Panc1 (cell line): ENCODE measurements at regions not wholly inside any gene's neighbourhood (a gene's known extent, or its start where the extent isn't known, plus 50 kb on each side); places are given as distances from the start of the nearest gene placed in this dataset.

Experiments
- TF ChIP-seq, protein P1 (sequence below): fragments of 450-650 bp; IDR thresholded peaks from 2 replicates; pipeline ENCODE4 v1.5.1; 2017; ENCODE audit warnings: mild to moderate bottlenecking
- TF ChIP-seq, protein P2 (sequence below), 2 experiments: IDR thresholded peaks; 2 replicates each; pipeline ENCODE4 v1.6.1; 2011 to 2012; ENCODE audit warnings: low read depth in 2 of 2, control low read depth in 1 of 2, low read length in 1 of 2, mild to moderate bottlenecking in 1 of 2, moderate library complexity in 1 of 2; ENCODE audit not compliant: insufficient read depth in 1 of 2

DNA sequence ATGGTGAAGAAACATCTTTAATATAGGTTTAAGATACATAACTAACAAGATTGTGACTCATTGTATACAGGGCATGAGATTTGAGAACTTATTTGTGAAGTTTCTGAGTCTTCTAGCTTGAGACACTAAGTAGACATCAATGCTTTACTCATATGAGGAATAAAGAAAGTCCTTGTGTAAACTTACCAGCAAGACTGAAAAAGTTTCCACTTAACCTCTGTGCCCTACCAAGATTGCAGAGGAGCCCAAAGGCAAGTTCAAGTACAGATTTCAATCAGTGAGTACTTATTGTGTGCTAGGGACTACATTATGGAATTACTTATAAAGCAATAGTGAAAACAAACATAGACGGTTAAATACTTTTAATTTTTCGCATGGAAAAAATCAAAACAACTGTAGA, 1041.2 kb upstream of the CELF4 start:
- TF ChIP-seq, protein P1, sequence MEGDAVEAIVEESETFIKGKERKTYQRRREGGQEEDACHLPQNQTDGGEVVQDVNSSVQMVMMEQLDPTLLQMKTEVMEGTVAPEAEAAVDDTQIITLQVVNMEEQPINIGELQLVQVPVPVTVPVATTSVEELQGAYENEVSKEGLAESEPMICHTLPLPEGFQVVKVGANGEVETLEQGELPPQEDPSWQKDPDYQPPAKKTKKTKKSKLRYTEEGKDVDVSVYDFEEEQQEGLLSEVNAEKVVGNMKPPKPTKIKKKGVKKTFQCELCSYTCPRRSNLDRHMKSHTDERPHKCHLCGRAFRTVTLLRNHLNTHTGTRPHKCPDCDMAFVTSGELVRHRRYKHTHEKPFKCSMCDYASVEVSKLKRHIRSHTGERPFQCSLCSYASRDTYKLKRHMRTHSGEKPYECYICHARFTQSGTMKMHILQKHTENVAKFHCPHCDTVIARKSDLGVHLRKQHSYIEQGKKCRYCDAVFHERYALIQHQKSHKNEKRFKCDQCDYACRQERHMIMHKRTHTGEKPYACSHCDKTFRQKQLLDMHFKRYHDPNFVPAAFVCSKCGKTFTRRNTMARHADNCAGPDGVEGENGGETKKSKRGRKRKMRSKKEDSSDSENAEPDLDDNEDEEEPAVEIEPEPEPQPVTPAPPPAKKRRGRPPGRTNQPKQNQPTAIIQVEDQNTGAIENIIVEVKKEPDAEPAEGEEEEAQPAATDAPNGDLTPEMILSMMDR, result no peak
- TF ChIP-seq, protein P2, sequence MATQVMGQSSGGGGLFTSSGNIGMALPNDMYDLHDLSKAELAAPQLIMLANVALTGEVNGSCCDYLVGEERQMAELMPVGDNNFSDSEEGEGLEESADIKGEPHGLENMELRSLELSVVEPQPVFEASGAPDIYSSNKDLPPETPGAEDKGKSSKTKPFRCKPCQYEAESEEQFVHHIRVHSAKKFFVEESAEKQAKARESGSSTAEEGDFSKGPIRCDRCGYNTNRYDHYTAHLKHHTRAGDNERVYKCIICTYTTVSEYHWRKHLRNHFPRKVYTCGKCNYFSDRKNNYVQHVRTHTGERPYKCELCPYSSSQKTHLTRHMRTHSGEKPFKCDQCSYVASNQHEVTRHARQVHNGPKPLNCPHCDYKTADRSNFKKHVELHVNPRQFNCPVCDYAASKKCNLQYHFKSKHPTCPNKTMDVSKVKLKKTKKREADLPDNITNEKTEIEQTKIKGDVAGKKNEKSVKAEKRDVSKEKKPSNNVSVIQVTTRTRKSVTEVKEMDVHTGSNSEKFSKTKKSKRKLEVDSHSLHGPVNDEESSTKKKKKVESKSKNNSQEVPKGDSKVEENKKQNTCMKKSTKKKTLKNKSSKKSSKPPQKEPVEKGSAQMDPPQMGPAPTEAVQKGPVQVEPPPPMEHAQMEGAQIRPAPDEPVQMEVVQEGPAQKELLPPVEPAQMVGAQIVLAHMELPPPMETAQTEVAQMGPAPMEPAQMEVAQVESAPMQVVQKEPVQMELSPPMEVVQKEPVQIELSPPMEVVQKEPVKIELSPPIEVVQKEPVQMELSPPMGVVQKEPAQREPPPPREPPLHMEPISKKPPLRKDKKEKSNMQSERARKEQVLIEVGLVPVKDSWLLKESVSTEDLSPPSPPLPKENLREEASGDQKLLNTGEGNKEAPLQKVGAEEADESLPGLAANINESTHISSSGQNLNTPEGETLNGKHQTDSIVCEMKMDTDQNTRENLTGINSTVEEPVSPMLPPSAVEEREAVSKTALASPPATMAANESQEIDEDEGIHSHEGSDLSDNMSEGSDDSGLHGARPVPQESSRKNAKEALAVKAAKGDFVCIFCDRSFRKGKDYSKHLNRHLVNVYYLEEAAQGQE (IDR thresholded peaks at IDR 0.05; ENCODE audit: insufficient read depth in 1 of 2, low read depth in 2 of 2, low read length in 1 of 2), result no peak
